ENCODE measurements at regions not wholly inside any gene's neighbourhood (a gene's known extent, or its start where the extent isn't known, plus 50 kb on each side); places are given as distances from the start of the nearest gene placed in this dataset.

DNA sequence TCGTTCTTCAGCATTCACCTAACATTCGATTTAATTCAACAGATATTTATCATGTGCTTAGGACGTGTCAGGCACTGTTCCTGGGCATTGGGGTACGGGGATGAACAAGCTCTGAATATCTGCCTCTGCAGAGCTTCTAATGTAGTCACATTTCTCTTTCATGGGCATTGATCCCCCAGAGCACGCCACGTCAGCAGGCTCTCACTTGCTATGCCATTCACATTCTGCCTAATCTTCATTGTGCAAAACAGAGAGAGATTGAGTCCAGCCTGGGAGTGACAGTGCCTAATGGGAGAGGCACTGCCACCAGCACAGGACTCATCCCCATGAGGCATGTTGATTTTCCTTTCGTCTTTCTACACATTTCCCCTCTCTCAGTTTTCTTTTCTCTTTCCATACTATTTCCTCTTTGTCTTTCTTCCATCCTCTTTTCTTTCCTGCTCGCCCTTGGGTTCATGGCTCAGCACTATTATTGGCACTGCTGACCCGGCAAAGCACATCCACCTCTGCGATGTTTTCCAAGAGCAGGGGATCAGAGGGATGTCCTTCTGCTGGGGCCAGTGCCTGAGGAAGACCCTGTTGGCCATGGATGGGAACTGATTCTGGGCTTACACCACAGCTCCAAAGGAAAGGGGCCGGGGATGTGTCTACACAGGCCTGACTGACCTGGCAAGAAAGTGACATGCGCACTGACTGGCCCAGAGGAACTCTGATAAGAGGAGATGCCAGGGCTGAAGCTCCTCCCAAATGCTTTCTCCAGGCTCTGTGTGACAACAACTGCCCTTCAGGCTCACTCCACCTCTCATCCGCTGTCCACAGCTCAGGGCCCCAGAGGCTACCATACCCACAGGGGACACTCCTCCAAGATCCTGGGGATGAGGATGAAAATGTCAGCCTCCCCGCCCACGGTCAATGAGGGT is 195.9 kb downstream of the TOMM20 start:
- TF ChIP-seq POLR2A (IDR thresholded peaks at IDR 0.05), result no peak
- TF ChIP-seq CTCF (IDR thresholded peaks at IDR 0.05), result no peak
